ENCODE measurements at regions not wholly inside any gene's neighbourhood (a gene's known extent, or its start where the extent isn't known, plus 50 kb on each side); places are given as distances from the start of the nearest gene placed in this dataset.
A peak's percentile ranks its signal among the peaks of the same experiment; 100 is the strongest.

DNA sequence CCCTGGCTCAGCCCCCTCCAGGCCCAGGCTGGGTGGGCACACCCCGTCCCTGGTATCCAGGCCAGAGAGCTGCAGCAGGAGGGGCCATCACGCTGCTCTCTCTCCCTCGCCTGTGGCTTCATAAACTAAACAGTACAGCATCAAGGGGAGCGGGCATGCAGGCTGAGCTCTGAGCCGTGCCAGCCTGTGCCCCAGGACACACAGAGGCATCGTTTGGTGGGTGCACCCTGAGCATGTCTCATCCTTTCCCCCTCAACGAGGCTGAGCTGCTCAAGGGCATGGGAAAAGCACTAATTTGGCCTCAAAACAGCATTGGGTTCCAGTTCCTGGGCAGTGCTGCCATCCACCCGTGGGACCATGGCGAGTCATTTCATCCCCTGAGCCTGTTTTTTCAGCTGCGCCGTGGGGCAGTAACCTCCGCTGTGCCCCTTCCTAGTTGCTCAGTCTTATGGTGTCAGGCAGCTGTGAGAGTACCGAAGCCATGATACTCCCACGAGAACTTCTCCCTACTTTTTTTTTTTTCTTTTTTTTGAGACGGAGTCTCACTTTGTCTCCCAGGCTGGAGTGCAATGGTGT lies 79.6 kb downstream of the CPN2 start:
- TF ChIP-seq, protein P1, sequence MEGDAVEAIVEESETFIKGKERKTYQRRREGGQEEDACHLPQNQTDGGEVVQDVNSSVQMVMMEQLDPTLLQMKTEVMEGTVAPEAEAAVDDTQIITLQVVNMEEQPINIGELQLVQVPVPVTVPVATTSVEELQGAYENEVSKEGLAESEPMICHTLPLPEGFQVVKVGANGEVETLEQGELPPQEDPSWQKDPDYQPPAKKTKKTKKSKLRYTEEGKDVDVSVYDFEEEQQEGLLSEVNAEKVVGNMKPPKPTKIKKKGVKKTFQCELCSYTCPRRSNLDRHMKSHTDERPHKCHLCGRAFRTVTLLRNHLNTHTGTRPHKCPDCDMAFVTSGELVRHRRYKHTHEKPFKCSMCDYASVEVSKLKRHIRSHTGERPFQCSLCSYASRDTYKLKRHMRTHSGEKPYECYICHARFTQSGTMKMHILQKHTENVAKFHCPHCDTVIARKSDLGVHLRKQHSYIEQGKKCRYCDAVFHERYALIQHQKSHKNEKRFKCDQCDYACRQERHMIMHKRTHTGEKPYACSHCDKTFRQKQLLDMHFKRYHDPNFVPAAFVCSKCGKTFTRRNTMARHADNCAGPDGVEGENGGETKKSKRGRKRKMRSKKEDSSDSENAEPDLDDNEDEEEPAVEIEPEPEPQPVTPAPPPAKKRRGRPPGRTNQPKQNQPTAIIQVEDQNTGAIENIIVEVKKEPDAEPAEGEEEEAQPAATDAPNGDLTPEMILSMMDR (IDR thresholded peaks at IDR 0.05): no peak
- Histone ChIP-seq H3K4me3 (peak overlapping the region; percentile 39), H3K27ac (peak overlapping the region; percentile 89 to 96)
- DNase-seq (ENCODE audit: low spot score): peak; percentile 95

DNA sequence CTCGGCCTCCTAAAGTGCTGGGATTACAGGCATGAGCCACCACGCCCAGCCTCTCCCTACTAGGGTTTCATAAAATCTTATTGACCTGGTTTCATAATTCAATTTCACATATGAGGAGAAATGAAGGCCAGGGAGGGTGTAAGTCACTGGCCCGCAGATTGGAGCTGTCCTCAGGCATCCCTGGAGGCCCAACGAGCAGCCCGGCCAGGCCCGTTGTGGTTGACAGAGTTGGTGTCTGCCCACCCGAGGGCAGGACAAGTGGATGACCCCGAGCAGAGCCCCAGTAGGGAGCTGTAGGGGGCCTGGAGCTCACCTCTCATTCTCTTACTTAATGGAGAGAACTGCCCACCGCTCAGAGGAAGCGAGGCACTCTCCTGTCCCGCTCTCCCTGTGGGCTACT lies 78.9 kb downstream of the CPN2 start:
- H3K27ac ChIP-seq: peak overlapping the region; percentile 89 to 96

DNA sequence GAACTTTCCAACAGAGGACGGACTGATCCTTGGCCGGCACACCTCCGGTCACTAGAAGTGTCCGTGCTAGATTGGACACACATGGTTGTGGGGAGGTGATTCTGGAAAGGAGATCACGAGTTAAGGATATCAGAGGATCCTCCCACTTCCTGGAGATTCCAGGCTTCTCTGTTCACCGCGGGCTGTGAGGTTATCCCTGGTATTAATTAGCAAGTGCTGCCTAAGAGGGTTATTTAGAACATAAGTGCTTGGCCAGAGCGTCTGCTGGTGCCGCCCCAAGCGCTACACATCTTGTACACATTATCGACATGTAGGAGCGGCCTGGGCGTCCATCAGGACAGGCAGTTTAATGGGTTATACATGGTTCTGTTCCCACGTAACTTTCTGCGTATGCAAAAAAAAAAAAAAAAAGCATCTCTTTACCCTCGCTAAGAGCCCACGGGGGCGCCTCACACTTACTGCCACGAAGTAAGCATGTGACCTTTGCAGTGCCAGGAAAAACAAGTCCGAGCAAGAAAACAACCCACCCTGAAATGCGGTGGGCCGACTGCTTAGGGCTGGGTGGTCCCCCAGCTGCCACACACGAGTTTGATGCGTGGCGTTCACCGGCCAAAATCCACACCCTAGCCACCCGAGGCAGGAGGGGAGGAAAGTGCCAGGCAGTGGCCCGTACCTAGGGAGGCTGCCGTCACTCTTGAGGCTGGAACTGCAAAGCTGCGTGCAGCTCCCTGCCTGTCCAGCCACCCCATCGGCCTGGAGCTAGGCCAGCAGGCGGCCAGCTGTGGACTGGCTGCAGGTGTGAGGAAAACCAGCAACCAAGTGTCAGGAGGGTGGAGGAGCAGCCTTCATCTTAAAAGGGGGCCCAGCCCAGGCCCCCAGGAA lies 78.0 kb downstream of the CPN2 start:
- peak overlapping the region in 1 of 2 donors; percentile 96 for H3K27ac ChIP-seq
- peak; percentile 72 for DNase-seq (ENCODE audit: low spot score)
- TF ChIP-seq, protein P1 (IDR thresholded peaks at IDR 0.05): no peak
- H3K4me3 ChIP-seq: no peak overlapping the region

More for the DNA sequence above, 78.9 kb downstream of the CPN2 start:
- TF ChIP-seq, protein P1 (IDR thresholded peaks at IDR 0.05): no peak
- peak; percentile 70 for DNase-seq (ENCODE audit: low spot score)
- H3K4me3 ChIP-seq: no peak overlapping the region

DNA sequence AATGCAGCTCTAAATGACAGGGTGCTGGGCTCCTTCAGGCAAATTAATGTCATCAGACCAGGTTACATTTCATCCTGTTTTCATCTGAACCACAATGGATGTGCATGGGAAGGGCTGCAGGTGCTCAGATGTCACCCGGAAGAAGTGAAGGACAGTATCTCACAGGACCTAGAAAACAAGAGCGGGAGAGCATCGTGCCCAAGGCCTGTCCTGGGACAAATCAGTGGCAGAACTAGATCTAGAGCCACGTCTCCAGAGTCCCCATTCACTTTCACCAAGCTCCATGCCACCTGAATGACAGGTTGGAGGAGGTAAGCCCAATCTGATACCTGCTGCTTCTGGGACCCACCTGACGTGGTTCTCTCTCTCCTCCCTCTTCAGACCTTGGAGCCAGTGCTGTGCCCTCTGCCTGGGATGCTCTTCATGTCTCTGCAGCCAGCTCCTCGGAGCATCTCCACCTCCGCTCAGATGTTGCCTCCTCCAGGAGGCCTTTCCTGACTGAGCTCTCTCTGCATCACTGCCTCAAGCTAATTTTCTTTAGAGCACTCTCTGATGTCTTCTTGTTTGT lies 77.3 kb downstream of the CPN2 start:
- peak overlapping the region in 1 of 2 donors; percentile 49 for H3K27ac ChIP-seq
- peak; percentile 61 for DNase-seq (ENCODE audit: low spot score)

DNA sequence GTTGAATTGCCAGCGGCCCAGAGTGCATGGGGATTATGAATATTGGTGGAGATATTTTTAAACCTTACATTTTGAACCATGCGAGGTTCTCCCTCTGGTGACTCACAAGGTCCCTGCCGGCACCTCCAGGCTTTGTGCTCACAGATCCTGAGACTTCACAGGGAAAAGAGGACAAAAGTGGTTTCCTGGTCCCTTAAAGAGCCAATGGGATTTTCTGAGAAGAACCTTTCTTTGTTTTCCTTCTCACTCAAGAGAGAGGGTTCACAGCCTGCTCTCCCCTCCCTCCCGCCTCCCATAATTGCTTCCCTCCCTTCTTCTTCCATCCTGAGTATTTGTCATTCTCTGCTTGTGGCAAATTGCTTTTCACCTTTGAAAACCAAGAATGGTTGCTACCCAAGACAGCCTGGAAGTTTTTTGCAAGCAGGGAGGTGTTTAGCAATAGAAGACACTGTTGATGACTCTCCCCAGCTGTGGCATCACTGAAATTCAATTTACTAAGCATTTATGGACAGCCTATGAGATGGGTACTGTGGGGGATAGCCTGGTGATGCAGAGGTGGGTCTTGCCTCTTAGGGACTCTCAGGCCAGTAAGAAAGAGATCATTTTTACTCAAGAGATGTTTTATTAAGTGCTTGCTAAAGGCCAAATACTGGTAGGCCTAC lies 76.6 kb downstream of the CPN2 start:
- peak; percentile 64 for DNase-seq (ENCODE audit: low spot score)
- TF ChIP-seq, protein P1 (IDR thresholded peaks at IDR 0.05): no peak
- no peak overlapping the region for H3K4me3 ChIP-seq
- H3K27ac ChIP-seq: peak overlapping the region; percentile 21 to 49

More for the DNA sequence above, 77.3 kb downstream of the CPN2 start:
- TF ChIP-seq, protein P1 (IDR thresholded peaks at IDR 0.05): no peak
- H3K4me3 ChIP-seq: no peak overlapping the region

DNA sequence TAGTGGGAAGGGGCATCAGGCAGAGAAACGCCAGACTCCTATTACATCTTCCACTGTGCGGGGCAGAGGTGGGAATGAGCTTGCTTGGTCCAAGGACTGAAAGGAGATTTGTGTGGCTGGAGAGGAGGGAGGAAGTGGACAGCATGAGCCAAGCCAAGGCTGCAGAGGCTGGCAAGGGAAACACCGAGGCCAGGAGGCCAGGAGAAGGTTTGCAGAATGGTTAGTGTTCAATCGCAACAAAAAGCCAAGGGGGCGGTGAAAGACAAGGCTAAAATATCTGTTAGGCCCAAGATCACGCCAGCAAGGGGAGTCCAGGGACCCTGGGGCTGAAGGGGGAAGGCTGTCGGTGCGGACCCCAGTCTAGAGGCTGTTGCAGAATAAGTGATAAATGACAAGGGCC lies 75.8 kb downstream of the CPN2 start:
- TF ChIP-seq, protein P1 (IDR thresholded peaks at IDR 0.05): no peak
- peak overlapping the region; percentile 21 to 49 for H3K27ac ChIP-seq
- H3K4me3 ChIP-seq: no peak overlapping the region
- DNase-seq (ENCODE audit: low spot score): peak; percentile 67
